ENCODE measurements at regions not wholly inside any gene's neighbourhood (a gene's known extent, or its start where the extent isn't known, plus 50 kb on each side); places are given as distances from the start of the nearest gene placed in this dataset.

DNA sequence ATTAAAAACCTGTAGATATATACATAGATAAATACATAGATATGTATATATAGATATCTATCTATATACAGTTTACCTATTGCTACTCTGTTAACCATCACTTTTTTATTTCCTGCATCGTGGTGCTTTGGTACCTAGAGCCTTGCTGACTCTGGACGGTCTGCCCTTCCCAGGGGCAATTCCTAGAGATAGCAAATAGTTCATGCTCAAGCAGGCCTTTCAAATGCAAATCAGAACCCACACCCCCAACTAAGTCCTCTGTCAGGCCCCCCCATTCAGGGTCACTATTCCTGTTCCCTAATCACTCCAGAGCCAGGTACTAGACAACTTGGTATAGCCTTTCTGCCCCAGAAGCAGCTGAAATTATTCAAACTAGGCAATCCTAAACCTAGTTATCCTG, 273.5 kb upstream of the ADGRL3 start:
- 84% methylated on average over 2 of the region's 2 CpGs; no CpG with 5 or more reads in 1 of the 2 experiments for WGBS, 2 experiments (ENCODE audit: extremely low coverage in 1 of 2, insufficient coverage in 1 of 2, insufficient read length in 1 of 2, insufficient replicate concordance in 2 of 2, low coverage in 1 of 2, low lambda C conversion rate in 2 of 2, missing lambda C conversion rate in 1 of 2)
- TF ChIP-seq BRCA1 (IDR thresholded peaks at IDR 0.05; ENCODE audit: low read depth, low read length) (no peak), PHF8 (conservative IDR thresholded peaks at IDR 0.05; ENCODE audit: low read depth, low read length) (no peak), HDAC6 (IDR thresholded peaks at IDR 0.05; ENCODE audit: low read depth, low read length) (no peak), SP1 (IDR thresholded peaks at IDR 0.05; ENCODE audit: low read depth, low read length) (no peak), BCL11A (IDR thresholded peaks at IDR 0.05; ENCODE audit: low read depth in 2 of 2, low read length in 2 of 2) (no peak), BACH1 (IDR thresholded peaks at IDR 0.05; ENCODE audit: low read length) (no peak), NANOG (IDR thresholded peaks at IDR 0.05; ENCODE audit: insufficient read depth, low read depth, low read length, poor library complexity, severe bottlenecking) (no peak), ZNF274 (IDR thresholded peaks at IDR 0.05; ENCODE audit: borderline replicate concordance, extremely low read depth, low read length) (no peak), KDM5A (IDR thresholded peaks at IDR 0.05; ENCODE audit: low read length) (no peak), SIX5 (IDR thresholded peaks at IDR 0.05; ENCODE audit: low read depth, low read length) (no peak)
- TF ChIP-seq, protein P1, sequence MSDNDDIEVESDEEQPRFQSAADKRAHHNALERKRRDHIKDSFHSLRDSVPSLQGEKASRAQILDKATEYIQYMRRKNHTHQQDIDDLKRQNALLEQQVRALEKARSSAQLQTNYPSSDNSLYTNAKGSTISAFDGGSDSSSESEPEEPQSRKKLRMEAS (IDR thresholded peaks at IDR 0.05), result no peak
- TF ChIP-seq, protein P2, sequence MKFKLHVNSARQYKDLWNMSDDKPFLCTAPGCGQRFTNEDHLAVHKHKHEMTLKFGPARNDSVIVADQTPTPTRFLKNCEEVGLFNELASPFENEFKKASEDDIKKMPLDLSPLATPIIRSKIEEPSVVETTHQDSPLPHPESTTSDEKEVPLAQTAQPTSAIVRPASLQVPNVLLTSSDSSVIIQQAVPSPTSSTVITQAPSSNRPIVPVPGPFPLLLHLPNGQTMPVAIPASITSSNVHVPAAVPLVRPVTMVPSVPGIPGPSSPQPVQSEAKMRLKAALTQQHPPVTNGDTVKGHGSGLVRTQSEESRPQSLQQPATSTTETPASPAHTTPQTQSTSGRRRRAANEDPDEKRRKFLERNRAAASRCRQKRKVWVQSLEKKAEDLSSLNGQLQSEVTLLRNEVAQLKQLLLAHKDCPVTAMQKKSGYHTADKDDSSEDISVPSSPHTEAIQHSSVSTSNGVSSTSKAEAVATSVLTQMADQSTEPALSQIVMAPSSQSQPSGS (IDR thresholded peaks at IDR 0.05; ENCODE audit: low read length), result no peak

More for the DNA sequence above, 273.5 kb upstream of the ADGRL3 start:
- Histone ChIP-seq H3K9me3 (ENCODE audit: insufficient read depth in 2 of 2, low read depth in 1 of 2, low read length in 1 of 2) (no peaks in the 10 kb centered on the region), H3K36me3 (ENCODE audit: control insufficient read depth in 2 of 4, insufficient read depth in 4 of 4, low read length in 3 of 4) (no peaks in the 10 kb centered on the region), H2BK12ac (ENCODE audit: low read depth, low read length) (no peak overlapping the region), H3K79me1 (ENCODE audit: low read depth, low read length) (no peaks in the 10 kb centered on the region), H3K18ac (ENCODE audit: extremely low read depth, low read length) (no peak overlapping the region), H4K20me1 (replicated peaks in 1 of 2; ENCODE audit: control insufficient read depth in 1 of 2, insufficient read depth in 2 of 2, low read length in 2 of 2) (no peaks in the 10 kb centered on the region), H4K8ac (ENCODE audit: extremely low read depth, insufficient read depth, low read length) (no peak overlapping the region), H2BK5ac (ENCODE audit: low read depth, low read length) (no peak overlapping the region), H3K4me3 (ENCODE audit: extremely low read depth in 1 of 4, insufficient read depth in 2 of 4, low read depth in 3 of 4, low read length in 4 of 4) (no peak overlapping the region), H2AK5ac (ENCODE audit: low read depth, low read length) (no peak overlapping the region), H2BK120ac (replicated peaks; ENCODE audit: low read depth, low read length) (no peak overlapping the region), H2AFZ (ENCODE audit: low read length) (no peak overlapping the region), H2BK20ac (ENCODE audit: low read length) (no peak overlapping the region), H3K23ac (ENCODE audit: insufficient read length) (no peak overlapping the region), H2BK15ac (ENCODE audit: low read length) (no peak overlapping the region), H3K23me2 (ENCODE audit: low read depth, low read length) (no peaks in the 10 kb centered on the region), H3K4ac (replicated peaks; ENCODE audit: insufficient read length, low read depth, low read length) (no peak overlapping the region), H3K79me2 (ENCODE audit: control insufficient read depth in 1 of 2, insufficient read depth in 2 of 2, low read length in 2 of 2) (no peaks in the 10 kb centered on the region), H3K56ac (replicated peaks; ENCODE audit: insufficient read length, low read depth, low read length) (no peak overlapping the region), H4K91ac (replicated peaks; ENCODE audit: insufficient read length, low read length) (no peak overlapping the region), H3K4me2 (ENCODE audit: insufficient read depth in 1 of 2, low read depth in 2 of 2, low read length in 2 of 2) (no peak overlapping the region), H3K27ac (ENCODE audit: low read depth, low read length) (no peak overlapping the region), H3K14ac (ENCODE audit: insufficient read length) (no peak overlapping the region), H3K9ac (replicated peaks in 1 of 4; ENCODE audit: extremely low read depth in 1 of 4, low read depth in 3 of 4, low read length in 3 of 4) (no peak overlapping the region), H3K4me1 (replicated peaks in 1 of 4; ENCODE audit: control insufficient read depth in 3 of 4, insufficient read depth in 4 of 4, low read length in 3 of 4) (peaks cover 0 to 4% (median 2%) of the 10 kb centered on the region in 4 experiments; a peak in 3 of 7 replicates), H4K5ac (ENCODE audit: insufficient read length, low read depth, low read length) (no peak overlapping the region), H3K27me3 (replicated peaks in 1 of 4; ENCODE audit: control insufficient read depth in 3 of 4, extremely low read depth in 1 of 4, insufficient read depth in 3 of 4, low read length in 3 of 4) (no peaks in the 10 kb centered on the region)
- ChIA-PET POLR2A (ENCODE audit: partially characterized antibody) (no interaction called here), CTCF (ENCODE audit: partially characterized antibody) (interaction anchor here (1.3 kb wide), 1 partner anchor 12 kb away, joined by 4 read pairs; no protein-coding TSS in a partner anchor)
- FAIRE-seq (no peak), DNase-seq (ENCODE audit: low read depth in 1 of 2, low spot score in 2 of 2) (no peak)
